ENCODE measurements at regions not wholly inside any gene's neighbourhood (a gene's known extent, or its start where the extent isn't known, plus 50 kb on each side); places are given as distances from the start of the nearest gene placed in this dataset.

DNA sequence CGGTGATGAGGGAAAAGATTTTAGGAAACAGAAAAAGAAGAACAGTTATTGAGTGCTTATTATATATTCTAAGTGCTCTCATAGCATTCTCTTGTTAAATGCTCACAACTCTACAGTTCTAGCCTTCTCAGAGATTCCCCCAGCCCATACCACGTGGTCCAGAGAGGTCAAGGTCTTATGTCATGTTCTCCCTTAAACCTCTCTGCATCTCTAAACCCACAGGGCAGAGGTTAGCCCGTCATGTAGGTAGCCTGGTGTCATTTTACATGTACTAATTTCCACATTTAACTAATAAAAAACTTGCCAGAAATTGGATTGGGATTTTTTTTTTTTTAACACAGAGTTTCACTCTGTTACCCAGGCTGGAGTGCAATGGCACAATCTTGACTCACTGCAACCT is 178.0 kb downstream of the CEMIP2 start:
- no peak for TF ChIP-seq CTCF (IDR thresholded peaks at IDR 0.05; ENCODE audit: extremely low read depth in 1 of 2, insufficient read depth in 1 of 2, low read depth in 1 of 2, low read length in 2 of 2)
- TF ChIP-seq POLR2AphosphoS5 (IDR thresholded peaks at IDR 0.05; ENCODE audit: insufficient read depth, low read depth, low read length) = no peak

Data from endothelial cell of umbilical vein (primary cell).